Bronchial epithelial cell (primary cell): ENCODE measurements at regions not wholly inside any gene's neighbourhood (a gene's known extent, or its start where the extent isn't known, plus 50 kb on each side); places are given as distances from the start of the nearest gene placed in this dataset.

Experiments used
- DNase-seq: peaks from one replicate; pipeline ENCODE4 v3.0.0-alpha.2; 2010; ENCODE audit warnings: low read depth
- FAIRE-seq: peaks from 2 replicates; lab custom pipeline; 2011; peaks lifted over from hg19 to GRCh38; lab: Jason Lieb, UNC
- H3K27me3 ChIP-seq: 2 replicates; pipeline ENCODE4 v1.5.1; 2011; ENCODE audit warnings: low read length; ENCODE audit not compliant: control insufficient read depth, insufficient read depth
- H3K36me3 ChIP-seq: 2 replicates; pipeline ENCODE4 v1.5.1; 2011; ENCODE audit warnings: low read length; ENCODE audit not compliant: control insufficient read depth, insufficient read depth
- H3K4me3 ChIP-seq: 2 replicates; pipeline ENCODE4 v1.5.1; 2011; ENCODE audit warnings: mild to moderate bottlenecking, low read depth, low read length, control low read depth
- TF ChIP-seq, protein P1 (sequence below): IDR thresholded peaks from 2 replicates; pipeline ENCODE4 v1.5.1; 2011; ENCODE audit warnings: mild to moderate bottlenecking, moderate library complexity, low read length, control low read depth, inconsistent platforms; ENCODE audit not compliant: insufficient read depth, severe bottlenecking

DNA sequence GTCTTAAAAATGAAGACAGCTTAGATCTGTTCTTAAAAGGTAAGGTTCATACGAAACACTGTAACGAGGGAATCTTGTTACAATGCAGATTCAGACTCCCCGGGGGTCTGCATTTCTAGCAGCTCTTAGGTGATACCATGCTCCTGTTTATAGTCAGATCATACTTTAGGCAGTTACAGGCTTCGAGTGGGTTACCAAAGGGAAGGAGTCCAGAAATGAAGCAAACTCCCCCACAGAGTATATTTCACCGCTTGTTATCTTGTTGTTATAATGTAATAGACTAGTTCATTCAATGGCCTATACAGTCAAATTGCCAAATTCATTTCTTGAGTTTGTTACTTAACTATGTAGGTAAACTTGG, 601.1 kb downstream of the USP25 start:
- TF ChIP-seq, protein P1, sequence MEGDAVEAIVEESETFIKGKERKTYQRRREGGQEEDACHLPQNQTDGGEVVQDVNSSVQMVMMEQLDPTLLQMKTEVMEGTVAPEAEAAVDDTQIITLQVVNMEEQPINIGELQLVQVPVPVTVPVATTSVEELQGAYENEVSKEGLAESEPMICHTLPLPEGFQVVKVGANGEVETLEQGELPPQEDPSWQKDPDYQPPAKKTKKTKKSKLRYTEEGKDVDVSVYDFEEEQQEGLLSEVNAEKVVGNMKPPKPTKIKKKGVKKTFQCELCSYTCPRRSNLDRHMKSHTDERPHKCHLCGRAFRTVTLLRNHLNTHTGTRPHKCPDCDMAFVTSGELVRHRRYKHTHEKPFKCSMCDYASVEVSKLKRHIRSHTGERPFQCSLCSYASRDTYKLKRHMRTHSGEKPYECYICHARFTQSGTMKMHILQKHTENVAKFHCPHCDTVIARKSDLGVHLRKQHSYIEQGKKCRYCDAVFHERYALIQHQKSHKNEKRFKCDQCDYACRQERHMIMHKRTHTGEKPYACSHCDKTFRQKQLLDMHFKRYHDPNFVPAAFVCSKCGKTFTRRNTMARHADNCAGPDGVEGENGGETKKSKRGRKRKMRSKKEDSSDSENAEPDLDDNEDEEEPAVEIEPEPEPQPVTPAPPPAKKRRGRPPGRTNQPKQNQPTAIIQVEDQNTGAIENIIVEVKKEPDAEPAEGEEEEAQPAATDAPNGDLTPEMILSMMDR, result no peak
- Histone ChIP-seq H3K4me3 (no peak overlapping the region), H3K27me3 (no peaks in the 10 kb centered on the region), H3K36me3 (no peaks in the 10 kb centered on the region)
- FAIRE-seq (no peak), DNase-seq (no peak)

- no peak for FAIRE-seq
- TF ChIP-seq, protein P1, result no peak
- DNase-seq, result no peak
- Histone ChIP-seq H3K4me3 (no peak overlapping the region), H3K27me3 (no peaks in the 10 kb centered on the region), H3K36me3 (no peaks in the 10 kb centered on the region)
Observed at GRCh38 chr21:16337266-16337665, 607.5 kb downstream of the USP25 start.

- H3K27me3 ChIP-seq, result no peaks in the 10 kb centered on the region
- no peak overlapping the region for H3K4me3 ChIP-seq
- no peak for FAIRE-seq
- H3K36me3 ChIP-seq, result no peaks in the 10 kb centered on the region
- TF ChIP-seq, protein P1, result no peak
- no peak for DNase-seq
Observed at GRCh38 chr21:16342932-16343331, 613.1 kb downstream of the USP25 start.

DNA sequence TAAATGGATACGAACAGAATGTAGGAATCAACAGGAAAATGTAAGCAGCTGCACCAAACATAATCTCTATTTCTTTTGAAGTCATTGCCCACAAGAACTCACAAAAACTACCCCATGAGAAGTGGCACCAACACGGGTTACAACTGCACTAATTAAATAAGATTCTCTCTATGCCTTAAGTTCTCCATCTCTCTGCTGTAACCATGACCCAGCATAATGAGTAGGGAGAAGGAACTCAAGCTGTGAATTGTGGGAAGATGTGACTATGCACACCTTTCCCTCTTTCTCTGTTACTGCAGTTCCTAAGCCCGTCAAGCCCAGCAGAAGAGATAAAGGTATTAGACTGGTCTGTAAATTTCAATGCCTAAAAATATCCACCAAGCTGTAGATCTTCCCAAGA, 614.0 kb downstream of the USP25 start:
- no peak for DNase-seq
- FAIRE-seq, result no peak

GRCh38 chr21:16345757-16346156, 616.0 kb downstream of the USP25 start:
- TF ChIP-seq, protein P1, result no peak
- Histone ChIP-seq H3K27me3 (no peaks in the 10 kb centered on the region), H3K4me3 (no peak overlapping the region), H3K36me3 (no peaks in the 10 kb centered on the region)
- no peak for FAIRE-seq
- no peak for DNase-seq

More for the DNA sequence above, 614.0 kb downstream of the USP25 start:
- Histone ChIP-seq H3K4me3 (no peak overlapping the region), H3K27me3 (no peaks in the 10 kb centered on the region), H3K36me3 (no peaks in the 10 kb centered on the region)
- TF ChIP-seq, protein P1, result no peak

DNA sequence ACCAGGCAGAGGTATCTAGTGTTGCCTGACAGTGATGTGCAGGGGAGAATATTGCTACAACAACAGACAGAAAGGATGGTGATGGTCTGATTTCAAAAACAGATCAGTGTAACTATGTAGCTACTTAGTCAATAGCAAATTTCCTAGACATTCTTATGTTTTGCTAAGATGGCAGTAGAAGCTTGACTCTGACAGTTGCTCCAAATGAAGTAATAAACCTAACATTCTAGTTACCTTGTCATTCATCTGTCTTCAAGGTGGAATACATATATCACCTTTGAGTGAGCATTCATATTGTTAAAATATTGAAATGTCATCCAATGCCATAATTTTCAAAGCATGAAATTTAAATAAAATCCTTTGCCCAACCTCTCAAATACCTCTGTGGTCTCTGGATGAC, 617.4 kb downstream of the USP25 start:
- DNase-seq (no peak), FAIRE-seq (no peak)
- Histone ChIP-seq H3K36me3 (no peaks in the 10 kb centered on the region), H3K4me3 (no peak overlapping the region), H3K27me3 (no peaks in the 10 kb centered on the region)
- TF ChIP-seq, protein P1, result no peak
